ENCODE measurements at regions not wholly inside any gene's neighbourhood (a gene's known extent, or its start where the extent isn't known, plus 50 kb on each side); places are given as distances from the start of the nearest gene placed in this dataset.
"Not testable (repeated sequence)": the region's sequence is repeated elsewhere in the genome, so short reads cannot be mapped to it uniquely, and the experiment has no call there.

DNA sequence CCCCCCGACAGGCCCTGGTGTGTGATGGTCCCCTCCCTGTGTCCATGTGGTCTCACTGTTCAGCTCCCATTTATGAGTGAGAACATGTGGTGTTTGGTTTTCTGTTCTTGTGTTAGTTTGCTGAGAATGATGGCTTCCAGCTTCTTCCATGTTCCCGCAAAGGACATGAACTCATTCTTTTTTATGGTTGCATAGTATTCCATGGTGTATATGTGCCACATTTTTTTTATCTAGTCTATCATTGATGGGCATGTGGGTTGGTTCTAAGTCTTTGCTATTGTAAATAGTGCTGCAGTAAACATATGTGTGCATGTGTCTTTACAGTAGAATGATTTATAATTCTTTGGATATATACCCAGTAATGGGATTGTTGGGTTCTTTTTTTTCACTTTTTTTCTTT is 117.9 kb downstream of the ARL4C start:
- TF ChIP-seq, protein P1, sequence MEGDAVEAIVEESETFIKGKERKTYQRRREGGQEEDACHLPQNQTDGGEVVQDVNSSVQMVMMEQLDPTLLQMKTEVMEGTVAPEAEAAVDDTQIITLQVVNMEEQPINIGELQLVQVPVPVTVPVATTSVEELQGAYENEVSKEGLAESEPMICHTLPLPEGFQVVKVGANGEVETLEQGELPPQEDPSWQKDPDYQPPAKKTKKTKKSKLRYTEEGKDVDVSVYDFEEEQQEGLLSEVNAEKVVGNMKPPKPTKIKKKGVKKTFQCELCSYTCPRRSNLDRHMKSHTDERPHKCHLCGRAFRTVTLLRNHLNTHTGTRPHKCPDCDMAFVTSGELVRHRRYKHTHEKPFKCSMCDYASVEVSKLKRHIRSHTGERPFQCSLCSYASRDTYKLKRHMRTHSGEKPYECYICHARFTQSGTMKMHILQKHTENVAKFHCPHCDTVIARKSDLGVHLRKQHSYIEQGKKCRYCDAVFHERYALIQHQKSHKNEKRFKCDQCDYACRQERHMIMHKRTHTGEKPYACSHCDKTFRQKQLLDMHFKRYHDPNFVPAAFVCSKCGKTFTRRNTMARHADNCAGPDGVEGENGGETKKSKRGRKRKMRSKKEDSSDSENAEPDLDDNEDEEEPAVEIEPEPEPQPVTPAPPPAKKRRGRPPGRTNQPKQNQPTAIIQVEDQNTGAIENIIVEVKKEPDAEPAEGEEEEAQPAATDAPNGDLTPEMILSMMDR (IDR thresholded peaks at IDR 0.05) = not testable (repeated sequence)
- TF ChIP-seq POLR2A (IDR thresholded peaks at IDR 0.05) = not testable (repeated sequence)

Measured in thyroid gland (tissue), 4 donors.